ENCODE measurements at regions not wholly inside any gene's neighbourhood (a gene's known extent, or its start where the extent isn't known, plus 50 kb on each side); places are given as distances from the start of the nearest gene placed in this dataset.

DNA sequence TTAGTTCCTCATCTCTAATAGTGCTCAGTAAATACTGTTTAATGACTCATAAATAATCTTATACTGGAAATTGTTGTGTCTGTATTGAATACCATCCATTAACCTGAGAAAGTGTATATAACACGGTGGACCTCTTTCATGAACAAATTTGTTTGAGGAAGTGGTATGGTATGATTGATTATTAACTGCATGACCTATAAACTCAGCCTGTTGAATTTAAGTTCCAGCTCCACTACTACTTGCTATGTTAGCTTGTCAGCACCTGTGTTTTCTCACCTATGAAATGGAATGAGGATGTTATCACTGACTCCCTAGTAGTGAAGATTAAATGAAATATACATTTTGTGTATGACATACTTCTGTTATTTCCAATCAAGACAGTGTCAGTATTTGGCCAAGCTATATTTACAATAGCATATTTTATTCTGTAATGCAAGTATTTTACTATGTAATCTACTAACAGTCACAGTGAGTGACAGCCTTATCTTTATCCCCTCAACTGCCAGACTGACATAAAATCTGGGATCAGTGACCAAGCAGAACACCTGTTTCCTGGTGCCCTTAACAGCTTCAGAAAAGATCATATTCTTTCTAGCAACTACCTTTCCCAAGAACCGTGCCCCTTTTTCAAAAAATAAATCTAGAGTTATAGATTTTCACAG is 77.3 kb upstream of the ITGA1 start:
- no peak for TF ChIP-seq JUND (IDR thresholded peaks at IDR 0.05; ENCODE audit: low read depth)
- in situ Hi-C loops (cut with HindIII; ENCODE audit: low pct_unique_long_range_greater_than_20kb, low sequenced_read_pairs): no loop called here
- no peak for DNase-seq (ENCODE audit: low read depth in 1 of 2, low spot score in 1 of 2)

DNA sequence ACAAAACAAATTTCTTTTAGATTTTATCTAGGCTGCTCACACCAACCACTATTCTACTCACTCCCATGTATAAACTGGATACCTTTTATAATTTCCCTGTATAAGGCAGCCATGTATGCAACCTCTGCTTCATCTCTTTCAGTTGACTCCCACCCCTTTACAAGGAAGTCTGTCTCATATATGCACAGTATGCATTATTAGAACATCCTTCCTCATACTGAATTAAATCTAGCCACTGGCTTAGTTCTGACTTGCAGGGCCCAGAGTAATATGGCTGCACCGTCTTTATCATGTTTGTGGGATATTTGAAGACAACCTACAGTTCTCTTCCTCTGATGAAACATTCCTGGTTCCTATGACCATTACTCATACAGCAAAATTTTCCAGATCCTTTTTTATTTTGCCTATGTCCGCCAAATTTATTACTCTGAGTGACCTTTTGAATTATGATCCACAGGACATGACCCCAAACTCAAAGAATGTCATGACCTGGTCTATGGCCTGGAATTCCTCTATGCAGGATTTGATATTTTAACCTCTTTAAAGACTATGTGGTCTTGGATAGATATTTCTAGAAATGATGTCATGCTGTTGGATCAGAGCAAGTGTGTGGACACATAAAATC is 76.6 kb upstream of the ITGA1 start:
- in situ Hi-C loops (cut with HindIII; ENCODE audit: low pct_unique_long_range_greater_than_20kb, low sequenced_read_pairs): no loop called here
- no peak for DNase-seq (ENCODE audit: low read depth in 1 of 2, low spot score in 1 of 2)

DNA sequence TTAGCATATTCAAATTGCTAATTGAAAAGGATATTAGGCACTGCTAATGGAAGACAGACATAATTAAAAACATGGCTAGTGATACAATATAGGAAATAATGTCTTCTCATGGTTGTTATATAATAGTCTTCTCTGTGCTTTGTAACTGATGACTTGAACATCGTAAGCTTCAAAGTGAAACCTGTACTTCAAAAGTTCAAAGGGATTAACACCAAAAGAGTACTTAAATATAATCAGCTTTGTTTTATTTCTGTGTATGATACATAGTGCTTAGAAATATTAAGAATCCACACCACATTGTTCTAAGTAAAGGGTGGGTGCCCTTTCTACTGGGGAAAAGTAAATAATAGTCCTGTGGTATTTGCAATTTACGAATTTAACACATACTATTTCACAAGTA is 75.4 kb upstream of the ITGA1 start:
- in situ Hi-C loops (cut with HindIII; ENCODE audit: low pct_unique_long_range_greater_than_20kb, low sequenced_read_pairs): no loop called here
- no peak for TF ChIP-seq JUND (IDR thresholded peaks at IDR 0.05; ENCODE audit: low read depth)
- no peak for DNase-seq (ENCODE audit: low read depth in 1 of 2, low spot score in 1 of 2)

More for the DNA sequence above, 76.6 kb upstream of the ITGA1 start:
- TF ChIP-seq JUND (IDR thresholded peaks at IDR 0.05; ENCODE audit: low read depth): no peak

DNA sequence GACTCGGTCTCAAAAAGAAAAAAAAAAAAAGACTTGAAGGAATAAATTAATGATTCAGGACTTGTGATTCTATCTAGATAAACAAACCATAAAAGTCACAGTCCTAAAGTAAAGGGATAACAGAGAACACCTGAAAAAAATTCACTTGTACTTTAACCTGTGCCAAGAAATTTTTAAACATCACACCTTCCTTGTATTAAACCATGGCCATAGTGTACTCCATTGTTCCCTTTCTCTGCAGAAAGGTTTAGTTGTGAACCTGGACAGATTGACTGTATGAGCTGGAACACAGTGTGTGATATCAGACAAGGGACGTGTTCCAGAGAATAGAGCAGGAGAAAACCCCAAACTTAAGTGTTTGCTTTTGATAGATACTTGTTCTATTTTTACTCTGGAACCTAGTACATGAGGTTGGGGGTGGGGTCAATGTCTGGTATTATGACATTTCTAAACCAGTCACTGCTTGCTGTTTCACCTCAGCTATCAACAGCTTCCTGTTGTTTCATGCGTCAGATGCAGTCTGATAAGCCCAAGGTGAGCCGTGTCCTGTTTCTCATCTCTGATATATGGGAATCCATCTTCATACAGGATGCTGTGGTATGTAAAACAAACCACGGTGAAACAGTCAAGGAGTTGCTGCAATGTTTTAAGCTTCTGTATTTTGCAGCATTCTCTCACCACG is 62.5 kb upstream of the ITGA1 start:
- in situ Hi-C loops (cut with HindIII; ENCODE audit: low pct_unique_long_range_greater_than_20kb, low sequenced_read_pairs): no loop called here
- DNase-seq (ENCODE audit: low read depth in 1 of 2, low spot score in 1 of 2): no peak
- no peak for TF ChIP-seq JUND (IDR thresholded peaks at IDR 0.05; ENCODE audit: low read depth)

DNA sequence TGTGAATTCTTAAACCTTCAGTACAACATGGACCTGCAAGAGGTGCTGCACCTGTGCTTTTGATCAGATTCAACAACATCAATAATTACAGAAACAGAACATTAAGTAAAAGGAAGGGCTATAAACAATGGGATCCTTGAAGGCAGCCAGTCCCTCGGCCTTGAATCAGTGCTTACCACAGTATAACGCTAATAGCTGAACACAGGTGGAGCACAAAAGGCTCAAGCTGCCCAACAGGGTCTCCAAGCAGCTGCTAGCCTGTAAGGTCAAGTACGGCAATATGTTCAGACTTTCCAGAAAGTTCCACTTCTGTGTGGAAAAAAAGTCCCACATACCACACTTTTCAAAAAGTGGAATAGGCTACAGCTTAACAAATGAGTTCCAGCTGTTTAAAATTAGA is 61.9 kb upstream of the ITGA1 start:
- no peak for TF ChIP-seq JUND (IDR thresholded peaks at IDR 0.05; ENCODE audit: low read depth)
- in situ Hi-C loops (cut with HindIII; ENCODE audit: low pct_unique_long_range_greater_than_20kb, low sequenced_read_pairs): no loop called here
- DNase-seq (ENCODE audit: low read depth in 1 of 2, low spot score in 1 of 2): no peak

DNA sequence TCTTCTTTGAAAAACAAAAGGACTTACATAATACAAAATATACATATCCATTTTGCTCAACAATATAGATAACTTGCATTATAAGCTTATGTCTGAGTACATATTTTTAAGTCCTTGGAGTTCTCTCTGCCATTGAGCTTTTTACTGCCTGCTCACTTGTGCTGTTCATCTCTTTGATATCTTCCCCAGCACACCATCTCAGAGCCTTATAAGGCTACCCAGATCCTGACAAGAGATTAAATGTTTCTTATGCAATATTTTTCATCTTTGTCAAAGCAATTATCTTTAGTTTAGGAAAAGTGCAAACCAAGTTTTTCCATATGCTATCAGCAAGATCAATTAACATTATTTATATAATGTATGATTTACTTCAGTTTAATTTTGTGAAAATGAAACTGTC is 60.7 kb upstream of the ITGA1 start:
- no peak for DNase-seq (ENCODE audit: low read depth in 1 of 2, low spot score in 1 of 2)
- in situ Hi-C loops (cut with HindIII; ENCODE audit: low pct_unique_long_range_greater_than_20kb, low sequenced_read_pairs): no loop called here
- no peak for TF ChIP-seq JUND (IDR thresholded peaks at IDR 0.05; ENCODE audit: low read depth)

DNA sequence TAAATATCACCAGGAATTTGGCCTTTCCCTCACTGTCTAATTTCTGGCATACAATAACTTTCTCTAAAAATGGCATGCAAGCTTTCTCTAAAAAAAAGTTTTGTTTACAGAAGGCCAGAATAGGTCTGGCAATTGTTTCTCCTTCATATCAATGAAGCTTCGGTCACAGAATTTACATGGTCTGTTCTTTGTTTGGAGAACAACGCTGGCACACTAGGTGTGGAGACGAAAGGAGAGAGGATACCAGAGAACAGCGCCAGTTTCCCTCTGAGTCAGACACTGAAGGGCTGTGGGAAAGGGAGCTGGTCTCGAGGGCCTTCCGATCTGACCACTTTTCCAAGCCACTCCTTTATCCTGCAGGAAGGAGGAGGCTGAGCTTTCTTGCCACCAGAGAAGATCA is 60.1 kb upstream of the ITGA1 start:
- no peak for DNase-seq (ENCODE audit: low read depth in 1 of 2, low spot score in 1 of 2)
- in situ Hi-C loops (cut with HindIII; ENCODE audit: low pct_unique_long_range_greater_than_20kb, low sequenced_read_pairs): no loop called here
- TF ChIP-seq JUND (IDR thresholded peaks at IDR 0.05; ENCODE audit: low read depth): no peak

DNA sequence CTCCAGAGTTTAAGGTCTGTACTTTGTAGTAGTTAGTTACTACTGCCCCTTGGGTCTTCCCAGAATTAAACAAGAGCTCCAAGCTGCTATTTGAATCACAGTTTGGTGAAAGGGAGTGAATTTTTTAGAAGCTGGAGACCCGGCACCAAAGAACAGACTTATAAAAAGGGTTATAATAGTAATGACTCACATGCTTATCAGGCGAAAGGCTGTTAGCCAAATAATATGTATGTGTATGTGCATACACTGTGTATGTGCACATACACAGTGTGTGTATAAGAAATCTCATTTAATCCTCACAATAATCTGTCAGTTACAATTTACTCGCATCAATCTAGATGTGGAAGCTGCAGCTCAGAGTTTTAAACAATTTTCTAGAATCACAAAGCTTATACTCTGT is 59.5 kb upstream of the ITGA1 start:
- no peak for TF ChIP-seq JUND (IDR thresholded peaks at IDR 0.05; ENCODE audit: low read depth)
- in situ Hi-C loops (cut with HindIII; ENCODE audit: low pct_unique_long_range_greater_than_20kb, low sequenced_read_pairs): no loop called here
- DNase-seq (ENCODE audit: low read depth in 1 of 2, low spot score in 1 of 2): no peak

DNA sequence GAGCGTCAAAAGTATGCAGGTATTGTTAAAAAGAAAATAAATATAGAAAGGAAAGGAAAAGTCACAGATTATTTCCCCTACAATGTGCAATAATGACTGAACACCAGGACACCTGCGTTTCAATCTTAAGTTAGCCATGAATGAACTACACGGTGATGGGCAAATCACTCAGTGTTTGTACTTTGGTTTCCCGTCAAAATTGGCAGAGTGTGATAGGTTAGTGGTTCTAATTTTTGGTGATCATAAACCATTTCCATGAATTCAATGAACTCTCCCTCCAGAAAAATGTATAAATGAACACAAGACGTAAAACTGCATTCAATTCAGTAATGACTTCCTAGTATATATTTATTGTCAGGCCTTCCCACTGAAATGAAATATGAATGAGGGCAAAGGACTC is 59.0 kb upstream of the ITGA1 start:
- no peak for TF ChIP-seq JUND (IDR thresholded peaks at IDR 0.05; ENCODE audit: low read depth)
- in situ Hi-C loops (cut with HindIII; ENCODE audit: low pct_unique_long_range_greater_than_20kb, low sequenced_read_pairs): no loop called here
- DNase-seq (ENCODE audit: low read depth in 1 of 2, low spot score in 1 of 2): no peak

DNA sequence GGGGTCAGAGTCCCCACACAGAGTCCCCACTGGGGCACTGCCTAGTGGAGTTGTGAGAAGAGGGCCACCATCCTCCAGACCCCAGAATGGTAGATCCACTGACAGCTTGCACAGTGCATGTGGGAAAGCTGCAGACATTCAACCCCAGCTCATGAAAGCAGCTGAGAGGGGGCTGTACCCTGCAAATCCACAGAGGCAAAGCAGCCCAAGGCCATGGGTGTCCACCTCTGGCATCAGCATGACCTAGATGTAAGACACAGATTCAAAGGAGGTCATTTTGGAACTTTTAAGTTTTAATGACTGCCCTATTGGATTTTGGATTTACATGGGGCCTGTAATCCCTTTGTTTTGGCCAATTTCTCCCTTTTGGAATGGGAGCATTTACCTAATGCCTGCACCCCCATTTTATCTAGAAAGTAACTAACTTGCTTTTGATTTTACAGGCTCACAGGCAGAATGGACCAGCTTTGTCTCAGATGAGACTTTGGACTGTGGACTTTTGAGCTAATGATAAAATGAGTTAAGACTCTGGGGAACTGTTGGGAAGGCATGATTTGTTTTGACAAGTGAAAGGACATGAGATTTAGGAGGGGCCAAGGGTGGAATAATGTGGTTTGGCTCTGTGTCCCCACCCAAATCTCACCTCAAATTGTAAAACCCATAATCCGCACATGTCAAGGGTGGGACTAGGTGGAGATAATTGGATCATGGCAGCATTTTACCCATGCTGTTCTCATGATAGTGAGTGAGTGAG is 56.3 kb upstream of the ITGA1 start:
- no peak for DNase-seq (ENCODE audit: low read depth in 1 of 2, low spot score in 1 of 2)
- no peak for TF ChIP-seq JUND (IDR thresholded peaks at IDR 0.05; ENCODE audit: low read depth)
- in situ Hi-C loops (cut with HindIII; ENCODE audit: low pct_unique_long_range_greater_than_20kb, low sequenced_read_pairs): no loop called here

DNA sequence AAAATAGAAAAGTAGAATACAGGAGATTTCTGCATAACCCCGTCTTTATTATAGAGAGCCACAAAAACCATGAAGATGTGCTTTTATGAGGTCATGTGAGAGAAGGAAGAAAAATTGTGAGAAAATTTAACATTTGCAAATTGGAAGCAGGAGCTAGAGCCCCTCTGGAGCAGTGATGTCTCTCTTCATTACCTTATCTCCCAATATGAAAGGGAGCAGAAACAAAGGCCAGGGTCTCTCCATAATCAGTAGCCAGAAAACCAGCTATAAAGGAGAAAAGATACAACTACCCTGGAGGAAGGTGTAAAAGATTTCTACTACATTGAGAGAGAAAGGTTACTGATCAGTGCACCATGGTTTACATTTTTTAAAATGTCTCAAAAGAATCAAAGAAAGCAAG is 53.2 kb upstream of the ITGA1 start:
- in situ Hi-C loops (cut with HindIII; ENCODE audit: low pct_unique_long_range_greater_than_20kb, low sequenced_read_pairs): no loop called here
- no peak for TF ChIP-seq JUND (IDR thresholded peaks at IDR 0.05; ENCODE audit: low read depth)

DNA sequence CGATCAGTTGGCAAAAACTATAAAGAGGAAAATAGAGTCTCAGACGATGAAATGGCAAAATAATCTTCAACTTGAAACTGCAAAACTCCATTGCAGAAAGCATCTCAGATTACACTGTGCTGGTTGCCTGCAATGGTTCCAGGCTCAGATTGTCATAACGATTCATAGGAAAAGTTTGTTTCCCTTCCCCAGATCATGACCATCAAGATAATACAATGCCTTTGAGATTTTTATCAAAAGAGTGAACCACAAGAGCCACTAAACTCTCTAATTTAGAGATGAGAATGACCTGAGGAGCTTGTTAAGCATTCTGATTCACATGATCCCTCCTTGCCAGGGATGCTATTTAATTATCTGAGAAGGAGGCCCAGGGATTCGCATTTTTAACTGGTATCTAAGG is 52.6 kb upstream of the ITGA1 start:
- TF ChIP-seq JUND (IDR thresholded peaks at IDR 0.05; ENCODE audit: low read depth): no peak
- in situ Hi-C loops (cut with HindIII; ENCODE audit: low pct_unique_long_range_greater_than_20kb, low sequenced_read_pairs): no loop called here
- no peak for DNase-seq (ENCODE audit: low read depth in 1 of 2, low spot score in 1 of 2)

More for the DNA sequence above, 53.2 kb upstream of the ITGA1 start:
- no peak for DNase-seq (ENCODE audit: low read depth in 1 of 2, low spot score in 1 of 2)
